ENCODE measurements at regions not wholly inside any gene's neighbourhood (a gene's known extent, or its start where the extent isn't known, plus 50 kb on each side); places are given as distances from the start of the nearest gene placed in this dataset.

- DNase-seq (ENCODE audit: low read depth in 2 of 2) = no peak
- H3K36me3 ChIP-seq (ENCODE audit: control insufficient read depth, insufficient read depth, low read length) = no peaks in the 10 kb centered on the region
- no peak overlapping the region for H3K4me3 ChIP-seq (replicated peaks in 1 of 4; ENCODE audit: control extremely low read depth in 1 of 4, insufficient read depth in 1 of 4, low read depth in 3 of 4, low read length in 4 of 4)
- H3K9me3 ChIP-seq (ENCODE audit: control insufficient read depth, insufficient read depth, low read depth, low read length) = no peaks in the 10 kb centered on the region
- H3K4me1 ChIP-seq (ENCODE audit: control insufficient read depth, extremely low read depth, insufficient read depth, low read length) = no peaks in the 10 kb centered on the region
- H3K27ac ChIP-seq (ENCODE audit: insufficient read depth, low read length) = no peak overlapping the region
- H3K27me3 ChIP-seq (ENCODE audit: control insufficient read depth, insufficient read depth, low read length) = peaks cover 6% of the 10 kb centered on the region
- no peak overlapping the region for H3K4me2 ChIP-seq (ENCODE audit: extremely low read depth, insufficient read depth, low read length)
- H3K79me2 ChIP-seq (ENCODE audit: control insufficient read depth, insufficient read depth, low read length) = no peaks in the 10 kb centered on the region
- no peak overlapping the region for H3K9ac ChIP-seq (ENCODE audit: insufficient read depth, low read length)
- no peak overlapping the region for H2AFZ ChIP-seq (ENCODE audit: low read length)
- H4K20me1 ChIP-seq (ENCODE audit: control insufficient read depth, extremely low read depth, insufficient read depth, low read length) = no peaks in the 10 kb centered on the region
- TF ChIP-seq, protein P1, sequence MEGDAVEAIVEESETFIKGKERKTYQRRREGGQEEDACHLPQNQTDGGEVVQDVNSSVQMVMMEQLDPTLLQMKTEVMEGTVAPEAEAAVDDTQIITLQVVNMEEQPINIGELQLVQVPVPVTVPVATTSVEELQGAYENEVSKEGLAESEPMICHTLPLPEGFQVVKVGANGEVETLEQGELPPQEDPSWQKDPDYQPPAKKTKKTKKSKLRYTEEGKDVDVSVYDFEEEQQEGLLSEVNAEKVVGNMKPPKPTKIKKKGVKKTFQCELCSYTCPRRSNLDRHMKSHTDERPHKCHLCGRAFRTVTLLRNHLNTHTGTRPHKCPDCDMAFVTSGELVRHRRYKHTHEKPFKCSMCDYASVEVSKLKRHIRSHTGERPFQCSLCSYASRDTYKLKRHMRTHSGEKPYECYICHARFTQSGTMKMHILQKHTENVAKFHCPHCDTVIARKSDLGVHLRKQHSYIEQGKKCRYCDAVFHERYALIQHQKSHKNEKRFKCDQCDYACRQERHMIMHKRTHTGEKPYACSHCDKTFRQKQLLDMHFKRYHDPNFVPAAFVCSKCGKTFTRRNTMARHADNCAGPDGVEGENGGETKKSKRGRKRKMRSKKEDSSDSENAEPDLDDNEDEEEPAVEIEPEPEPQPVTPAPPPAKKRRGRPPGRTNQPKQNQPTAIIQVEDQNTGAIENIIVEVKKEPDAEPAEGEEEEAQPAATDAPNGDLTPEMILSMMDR (conservative IDR thresholded peaks at IDR 0.05 in 1 of 2, IDR thresholded peaks at IDR 0.05 in 1 of 2; ENCODE audit: low read depth in 1 of 2, low read length in 2 of 2) = no peak
- no peak for TF ChIP-seq EZH2 (IDR thresholded peaks at IDR 0.05; ENCODE audit: low read length, missing control alignments)
Observed at GRCh38 chr2:120501591-120501990, 155.7 kb downstream of the INHBB start.

DNA sequence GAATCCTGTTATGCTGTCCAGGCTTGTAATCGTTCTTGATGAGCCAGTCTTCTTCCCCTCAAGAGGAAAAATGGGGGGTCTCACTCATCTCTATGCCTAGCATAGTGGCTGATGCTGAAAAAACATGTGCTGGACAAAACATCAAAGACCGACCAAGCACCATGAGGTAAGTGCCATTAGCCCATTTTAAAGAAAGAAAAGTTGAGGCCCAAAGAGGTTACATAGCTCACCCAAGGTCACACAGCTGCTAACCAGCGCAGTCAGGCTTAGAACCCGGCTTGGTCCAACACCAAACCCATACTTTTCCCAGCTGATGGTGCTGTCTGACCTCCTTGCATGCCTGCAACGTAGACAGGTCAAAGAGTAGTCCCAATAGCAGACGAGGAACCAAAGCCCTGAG is 156.4 kb downstream of the INHBB start:
- Histone ChIP-seq H3K4me2 (ENCODE audit: extremely low read depth, insufficient read depth, low read length) (no peak overlapping the region), H3K9ac (ENCODE audit: insufficient read depth, low read length) (no peak overlapping the region), H3K36me3 (ENCODE audit: control insufficient read depth, insufficient read depth, low read length) (no peaks in the 10 kb centered on the region), H2AFZ (ENCODE audit: low read length) (no peak overlapping the region), H3K27ac (ENCODE audit: insufficient read depth, low read length) (no peak overlapping the region), H3K79me2 (ENCODE audit: control insufficient read depth, insufficient read depth, low read length) (no peaks in the 10 kb centered on the region), H3K9me3 (ENCODE audit: control insufficient read depth, insufficient read depth, low read depth, low read length) (no peaks in the 10 kb centered on the region), H3K4me3 (replicated peaks in 1 of 4; ENCODE audit: control extremely low read depth in 1 of 4, insufficient read depth in 1 of 4, low read depth in 3 of 4, low read length in 4 of 4) (no peak overlapping the region), H4K20me1 (ENCODE audit: control insufficient read depth, extremely low read depth, insufficient read depth, low read length) (no peaks in the 10 kb centered on the region), H3K27me3 (ENCODE audit: control insufficient read depth, insufficient read depth, low read length) (peaks cover 6% of the 10 kb centered on the region), H3K4me1 (ENCODE audit: control insufficient read depth, extremely low read depth, insufficient read depth, low read length) (no peaks in the 10 kb centered on the region)
- DNase-seq (ENCODE audit: low read depth in 2 of 2) = no peak
- no peak for TF ChIP-seq EZH2 (IDR thresholded peaks at IDR 0.05; ENCODE audit: low read length, missing control alignments)
- TF ChIP-seq, protein P1 (conservative IDR thresholded peaks at IDR 0.05 in 1 of 2, IDR thresholded peaks at IDR 0.05 in 1 of 2; ENCODE audit: low read depth in 1 of 2, low read length in 2 of 2) = no peak

- no peak overlapping the region for H3K27ac ChIP-seq (ENCODE audit: insufficient read depth, low read length)
- H3K4me1 ChIP-seq (ENCODE audit: control insufficient read depth, extremely low read depth, insufficient read depth, low read length) = no peaks in the 10 kb centered on the region
- H3K9me3 ChIP-seq (ENCODE audit: control insufficient read depth, insufficient read depth, low read depth, low read length) = no peaks in the 10 kb centered on the region
- no peaks in the 10 kb centered on the region for H3K36me3 ChIP-seq (ENCODE audit: control insufficient read depth, insufficient read depth, low read length)
- peaks cover 6% of the 10 kb centered on the region for H3K27me3 ChIP-seq (ENCODE audit: control insufficient read depth, insufficient read depth, low read length)
- no peaks in the 10 kb centered on the region for H4K20me1 ChIP-seq (ENCODE audit: control insufficient read depth, extremely low read depth, insufficient read depth, low read length)
- no peak overlapping the region for H3K4me2 ChIP-seq (ENCODE audit: extremely low read depth, insufficient read depth, low read length)
- H2AFZ ChIP-seq (ENCODE audit: low read length) = no peak overlapping the region
- H3K79me2 ChIP-seq (ENCODE audit: control insufficient read depth, insufficient read depth, low read length) = no peaks in the 10 kb centered on the region
- no peak for DNase-seq (ENCODE audit: low read depth in 2 of 2)
- H3K9ac ChIP-seq (ENCODE audit: insufficient read depth, low read length) = no peak overlapping the region
- H3K4me3 ChIP-seq (replicated peaks in 1 of 4; ENCODE audit: control extremely low read depth in 1 of 4, insufficient read depth in 1 of 4, low read depth in 3 of 4, low read length in 4 of 4) = no peak overlapping the region
- TF ChIP-seq, protein P1 (conservative IDR thresholded peaks at IDR 0.05 in 1 of 2, IDR thresholded peaks at IDR 0.05 in 1 of 2; ENCODE audit: low read depth in 1 of 2, low read length in 2 of 2) = no peak
- TF ChIP-seq EZH2 (IDR thresholded peaks at IDR 0.05; ENCODE audit: low read length, missing control alignments) = no peak
Observed at GRCh38 chr2:120502761-120503160, 156.8 kb downstream of the INHBB start.
